Smooth muscle cell (in vitro differentiated cells): ENCODE measurements at regions not wholly inside any gene's neighbourhood (a gene's known extent, or its start where the extent isn't known, plus 50 kb on each side); places are given as distances from the start of the nearest gene placed in this dataset.
A peak's percentile ranks its signal among the peaks of the same experiment; 100 is the strongest.

Source experiments
- DNase-seq: peaks from one replicate; lab custom pipeline; 2025; ENCODE audit not compliant: unreplicated experiment; lab: John Stamatoyannopoulos, UW
- H2AFZ ChIP-seq: fragments of 200-600 bp; sonication (generic); 2 replicates; pipeline ENCODE4 v1.6.0; 2016; ENCODE audit warnings: antibody characterized with exemption, low read depth, mild to moderate bottlenecking
- H3F3A ChIP-seq: fragments of 200-600 bp; sonication (generic); 2 replicates; pipeline ENCODE4 v1.6.0; 2017; ENCODE audit warnings: antibody characterized with exemption, low read depth
- H3K27ac ChIP-seq: fragments of 200-600 bp; sonication (generic); 2 replicates; pipeline ENCODE4 v1.5.1; 2016; ENCODE audit warnings: low read depth, mild to moderate bottlenecking
- H3K27me3 ChIP-seq: fragments of 200-600 bp; sonication (generic); 2 replicates; pipeline ENCODE4 v1.6.1; 2016; ENCODE audit warnings: low read depth, mild to moderate bottlenecking
- H3K36me3 ChIP-seq: fragments of 200-600 bp; sonication (generic); 2 replicates; pipeline ENCODE4 v1.5.1; 2016; ENCODE audit warnings: low read depth
- H3K4me1 ChIP-seq: fragments of 200-600 bp; sonication (generic); 2 replicates; pipeline ENCODE4 v1.5.1; 2016; ENCODE audit warnings: low read depth
- H3K4me2 ChIP-seq: fragments of 200-600 bp; sonication (generic); 2 replicates; pipeline ENCODE4 v1.6.0; 2016; ENCODE audit warnings: mild to moderate bottlenecking
- H3K4me3 ChIP-seq: fragments of 200-600 bp; sonication (generic); 2 replicates; pipeline ENCODE4 v1.5.1; 2016; ENCODE audit warnings: mild to moderate bottlenecking
- H3K79me2 ChIP-seq: fragments of 200-600 bp; sonication (generic); 2 replicates; pipeline ENCODE4 v1.6.0; 2016; ENCODE audit warnings: low read depth, mild to moderate bottlenecking
- H3K9ac ChIP-seq: fragments of 200-600 bp; sonication (generic); 2 replicates; pipeline ENCODE4 v1.6.0; 2016; ENCODE audit warnings: low read depth
- H3K9me3 ChIP-seq: fragments of 200-600 bp; sonication (generic); replicated peaks from 2 replicates; pipeline ENCODE4 v1.5.1; 2016; ENCODE audit warnings: low read depth
- H4K20me1 ChIP-seq: fragments of 200-600 bp; sonication (generic); 2 replicates; pipeline ENCODE4 v1.6.0; 2016; ENCODE audit warnings: low read depth
- WGBS: methylation state at CpG from one replicate; pipeline ENCODE4 v1.1.7; 2016; ENCODE audit warnings: low lambda C conversion rate; 5-methylcytosine and 5-hydroxymethylcytosine counted together
- TF ChIP-seq, protein P1 (sequence below): fragments of 200-600 bp; sonication (generic); IDR thresholded peaks from 2 replicates; pipeline ENCODE4 v1.5.1; 2017; ENCODE audit warnings: borderline replicate concordance, mild to moderate bottlenecking, antibody characterized with exemption; ENCODE audit not compliant: insufficient read depth, poor library complexity, severe bottlenecking

DNA sequence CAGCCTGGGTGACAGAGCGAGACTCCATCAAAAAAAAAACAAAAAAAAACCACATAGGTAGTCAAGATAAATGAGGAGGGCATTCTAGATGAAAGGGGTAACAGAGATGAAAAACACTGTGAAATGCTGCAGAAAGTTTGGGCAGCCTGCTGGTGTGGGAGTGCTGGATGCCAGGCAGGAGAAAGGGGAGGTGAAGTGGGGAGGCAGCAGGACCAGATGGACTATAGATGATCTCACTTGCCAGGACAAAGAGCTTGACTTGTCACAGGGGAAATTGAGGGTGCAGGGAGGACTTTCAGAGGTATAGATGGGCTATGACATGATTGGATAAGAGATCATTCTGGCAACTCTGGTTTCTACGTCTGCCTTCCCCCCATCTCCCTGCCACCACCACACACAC lies 519.7 kb upstream of the ZFP42 start:
- whole genome bisulfite sequencing: 100% methylated on average over 2 of the region's 2 CpGs
- H3K79me2 ChIP-seq: peaks cover 15% of the 10 kb centered on the region
- TF ChIP-seq, protein P1, sequence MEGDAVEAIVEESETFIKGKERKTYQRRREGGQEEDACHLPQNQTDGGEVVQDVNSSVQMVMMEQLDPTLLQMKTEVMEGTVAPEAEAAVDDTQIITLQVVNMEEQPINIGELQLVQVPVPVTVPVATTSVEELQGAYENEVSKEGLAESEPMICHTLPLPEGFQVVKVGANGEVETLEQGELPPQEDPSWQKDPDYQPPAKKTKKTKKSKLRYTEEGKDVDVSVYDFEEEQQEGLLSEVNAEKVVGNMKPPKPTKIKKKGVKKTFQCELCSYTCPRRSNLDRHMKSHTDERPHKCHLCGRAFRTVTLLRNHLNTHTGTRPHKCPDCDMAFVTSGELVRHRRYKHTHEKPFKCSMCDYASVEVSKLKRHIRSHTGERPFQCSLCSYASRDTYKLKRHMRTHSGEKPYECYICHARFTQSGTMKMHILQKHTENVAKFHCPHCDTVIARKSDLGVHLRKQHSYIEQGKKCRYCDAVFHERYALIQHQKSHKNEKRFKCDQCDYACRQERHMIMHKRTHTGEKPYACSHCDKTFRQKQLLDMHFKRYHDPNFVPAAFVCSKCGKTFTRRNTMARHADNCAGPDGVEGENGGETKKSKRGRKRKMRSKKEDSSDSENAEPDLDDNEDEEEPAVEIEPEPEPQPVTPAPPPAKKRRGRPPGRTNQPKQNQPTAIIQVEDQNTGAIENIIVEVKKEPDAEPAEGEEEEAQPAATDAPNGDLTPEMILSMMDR: no peak
- no peaks in the 10 kb centered on the region for H4K20me1 ChIP-seq
- H3F3A ChIP-seq: peaks cover 13% of the 10 kb centered on the region
- peaks cover 10% of the 10 kb centered on the region for H3K4me1 ChIP-seq
- H3K4me3 ChIP-seq: no peak overlapping the region
- no peak for DNase-seq
- no peaks in the 10 kb centered on the region for H3K9me3 ChIP-seq
- no peaks in the 10 kb centered on the region for H3K27me3 ChIP-seq
- H3K27ac ChIP-seq: no peak overlapping the region
- H3K36me3 ChIP-seq: no peaks in the 10 kb centered on the region
- H3K9ac ChIP-seq: no peak overlapping the region
- H2AFZ ChIP-seq: no peak overlapping the region
- no peak overlapping the region for H3K4me2 ChIP-seq

DNA sequence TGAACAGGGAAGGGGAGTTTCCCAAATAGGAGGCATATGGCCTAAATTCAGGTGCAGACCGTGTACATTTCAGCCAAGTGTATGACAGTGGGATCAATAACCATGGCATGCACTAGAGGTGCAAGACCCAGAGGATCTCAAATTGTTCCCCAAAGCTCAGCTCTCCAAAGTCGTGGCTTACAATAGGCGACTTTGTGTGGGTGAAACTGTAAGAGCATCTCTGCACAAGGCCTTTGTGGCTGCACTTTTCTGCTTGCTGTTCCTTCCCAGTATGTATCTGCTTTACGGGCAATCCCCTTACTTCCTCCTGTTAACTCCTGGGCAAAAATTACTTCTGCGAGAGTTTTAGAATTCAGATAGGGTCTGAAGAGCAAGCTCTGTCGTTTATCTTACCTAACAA lies 518.3 kb upstream of the ZFP42 start:
- Histone ChIP-seq H3K27ac (peak overlapping the region; percentile 92), H3F3A (peaks cover 13% of the 10 kb centered on the region), H3K9me3 (no peaks in the 10 kb centered on the region), H3K4me2 (no peak overlapping the region), H3K4me1 (peaks cover 10% of the 10 kb centered on the region), H3K36me3 (no peaks in the 10 kb centered on the region), H3K9ac (no peak overlapping the region), H2AFZ (no peak overlapping the region), H3K27me3 (no peaks in the 10 kb centered on the region), H3K4me3 (no peak overlapping the region), H4K20me1 (no peaks in the 10 kb centered on the region), H3K79me2 (peaks cover 15% of the 10 kb centered on the region)
- DNase-seq: no peak
- TF ChIP-seq, protein P1: no peak
- 69% methylated on average over 6 of the region's 6 CpGs for WGBS

DNA sequence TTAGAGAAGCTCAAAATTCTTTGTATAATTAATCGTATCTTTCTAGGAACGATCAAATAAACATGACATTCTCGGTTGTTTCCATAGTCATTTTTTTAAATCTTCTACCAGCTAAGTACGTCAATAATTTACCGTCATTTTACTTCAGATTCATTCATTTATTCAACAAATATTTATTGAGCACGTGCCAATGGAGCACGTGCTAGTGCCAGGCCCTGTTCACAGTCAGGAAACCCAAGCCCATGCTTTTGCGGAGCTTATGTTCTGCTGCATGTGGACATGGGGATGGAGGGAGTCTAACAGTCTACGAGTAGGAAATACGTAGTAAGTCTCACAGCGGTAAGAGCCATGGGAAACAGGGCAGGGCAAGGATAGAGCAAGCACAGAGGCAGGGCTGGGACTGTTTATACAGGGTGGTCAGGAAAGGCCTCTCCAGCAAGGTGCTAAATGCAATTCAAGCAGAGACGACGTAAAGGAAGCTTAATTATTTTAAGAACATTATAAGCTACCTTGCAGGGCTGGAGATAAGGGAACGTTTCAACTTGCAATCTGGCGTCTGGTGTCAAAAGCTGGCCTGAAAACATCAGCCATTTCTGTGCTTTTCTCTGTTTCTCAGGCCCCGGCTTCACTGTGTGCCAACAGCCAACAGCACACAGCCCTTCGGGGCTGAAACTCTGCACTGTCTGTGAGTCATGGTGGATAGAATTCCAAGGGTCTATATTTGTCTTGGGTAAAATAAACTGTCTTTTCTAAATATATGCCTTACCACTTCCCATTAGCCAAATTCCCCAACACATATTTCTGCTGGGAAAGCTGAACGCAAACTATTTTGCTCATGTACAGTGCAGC lies 517.1 kb upstream of the ZFP42 start:
- no peaks in the 10 kb centered on the region for H4K20me1 ChIP-seq
- H3K27ac ChIP-seq: peak overlapping the region; percentile 92
- H3K9ac ChIP-seq: peak overlapping the region; percentile 50
- H3K4me1 ChIP-seq: peaks cover 10% of the 10 kb centered on the region
- H3K36me3 ChIP-seq: no peaks in the 10 kb centered on the region
- H3K4me2 ChIP-seq: peak overlapping the region; percentile 58
- peaks cover 13% of the 10 kb centered on the region for H3F3A ChIP-seq
- peaks cover 9% of the 10 kb centered on the region for H3K79me2 ChIP-seq
- no peak overlapping the region for H3K4me3 ChIP-seq
- peak overlapping the region; percentile 73 for H2AFZ ChIP-seq
- peak; percentile 1 for DNase-seq
- H3K27me3 ChIP-seq: no peaks in the 10 kb centered on the region
- no peaks in the 10 kb centered on the region for H3K9me3 ChIP-seq
- TF ChIP-seq, protein P1: no peak
- WGBS: 48% methylated on average over 18 of the region's 18 CpGs

GRCh38 chr4:187479511-187479910 lies 516.1 kb upstream of the ZFP42 start:
- TF ChIP-seq, protein P1: no peak
- Histone ChIP-seq H3K4me1 (peaks cover 10% of the 10 kb centered on the region), H4K20me1 (no peaks in the 10 kb centered on the region), H3K27me3 (no peaks in the 10 kb centered on the region), H3K27ac (peak overlapping the region; percentile 92), H3K9me3 (no peaks in the 10 kb centered on the region), H3K9ac (no peak overlapping the region), H2AFZ (no peak overlapping the region), H3K4me2 (peak overlapping the region; percentile 58), H3K36me3 (no peaks in the 10 kb centered on the region), H3F3A (peaks cover 13% of the 10 kb centered on the region), H3K4me3 (no peak overlapping the region), H3K79me2 (peaks cover 9% of the 10 kb centered on the region)
- WGBS: 94% methylated on average over 6 of the region's 6 CpGs
- no peak for DNase-seq
